Neutrophil (primary cell): ENCODE measurements at regions not wholly inside any gene's neighbourhood (a gene's known extent, or its start where the extent isn't known, plus 50 kb on each side); places are given as distances from the start of the nearest gene placed in this dataset.
"Not testable (repeated sequence)": the region's sequence is repeated elsewhere in the genome, so short reads cannot be mapped to it uniquely, and the experiment has no call there.

Experiments used
- H3K27ac ChIP-seq: fragments of 200-600 bp; sonication (generic); 2 replicates; pipeline ENCODE4 v1.5.1; 2016; ENCODE audit warnings: mild to moderate bottlenecking, moderate library complexity
- H3K27me3 ChIP-seq: fragments of 200-600 bp; sonication (generic); 2 replicates; pipeline ENCODE4 v1.6.0; 2016; ENCODE audit warnings: mild to moderate bottlenecking
- H3K36me3 ChIP-seq: fragments of 200-600 bp; sonication (generic); 2 replicates; pipeline ENCODE4 v1.5.1; 2017
- H3K4me1 ChIP-seq, 2 experiments: fragments of 200-600 bp in 1 of 2; sonication (generic) in 1 of 2; 1 replicate in 1 of 2; 2 replicates in 1 of 2; pipeline versions ENCODE4 v1.5.1 to v1.6.1; 2013 to 2016; ENCODE audit warnings: low read depth in 1 of 2, low read length in 1 of 2, mild to moderate bottlenecking in 1 of 2, moderate library complexity in 1 of 2; ENCODE audit not compliant: control insufficient read depth in 1 of 2, insufficient read depth in 1 of 2
- H3K4me3 ChIP-seq, 2 experiments: fragments of 200-600 bp in 1 of 2; sonication (generic) in 1 of 2; 1 replicate in 1 of 2; 2 replicates in 1 of 2; pipeline ENCODE4 v1.5.1; 2013 to 2016; ENCODE audit warnings: low read depth in 1 of 2, low read length in 1 of 2, mild to moderate bottlenecking in 1 of 2, moderate library complexity in 1 of 2
- H3K9me3 ChIP-seq: fragments of 200-600 bp; sonication (generic); 2 replicates; pipeline ENCODE4 v1.5.1; 2016
- CTCF ChIP-seq: fragments of 200-600 bp; sonication (generic); IDR thresholded peaks from 2 replicates; pipeline ENCODE4 v1.5.1; 2016; ENCODE audit warnings: antibody characterized with exemption

DNA sequence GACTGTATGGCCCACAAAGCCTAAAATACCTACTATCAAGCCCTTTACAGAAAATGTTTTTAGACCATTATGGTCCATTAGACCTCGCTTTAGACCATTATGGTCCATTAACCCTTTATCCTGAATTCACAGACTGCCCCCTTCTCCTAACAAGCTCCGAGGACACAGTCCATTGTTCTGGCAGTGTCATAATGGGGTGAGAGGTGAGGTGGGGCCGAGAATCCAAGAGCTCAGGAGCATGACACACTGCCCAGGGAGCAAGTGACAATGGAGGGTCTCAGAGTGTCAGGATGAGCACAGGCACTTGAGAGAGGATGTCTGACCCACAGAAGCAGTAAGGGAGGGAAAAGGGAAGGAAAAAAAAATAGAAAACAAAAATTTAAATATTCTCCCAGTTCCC, 212.4 kb upstream of the NT5E start:
- Histone ChIP-seq H3K4me1 (no peaks in the 10 kb centered on the region), H3K27ac (no peak overlapping the region), H3K36me3 (no peaks in the 10 kb centered on the region), H3K9me3 (no peaks in the 10 kb centered on the region), H3K27me3 (no peaks in the 10 kb centered on the region), H3K4me3 (no peak overlapping the region)
- no peak for TF ChIP-seq CTCF

- no peaks in the 10 kb centered on the region for H3K4me1 ChIP-seq
- no peaks in the 10 kb centered on the region for H3K9me3 ChIP-seq
- no peak for TF ChIP-seq CTCF
- no peaks in the 10 kb centered on the region for H3K36me3 ChIP-seq
- H3K27me3 ChIP-seq = no peaks in the 10 kb centered on the region
- H3K4me3 ChIP-seq = no peak overlapping the region
- H3K27ac ChIP-seq = no peak overlapping the region
Measured at GRCh38 chr6:85236636-85237035, 213.2 kb upstream of the NT5E start.

GRCh38 chr6:85227345-85227744, 222.5 kb upstream of the NT5E start:
- H3K27ac ChIP-seq, H3K9me3 ChIP-seq, H3K36me3 ChIP-seq, H3K4me1 ChIP-seq, H3K27me3 ChIP-seq, H3K4me3 ChIP-seq: not testable (repeated sequence)

DNA sequence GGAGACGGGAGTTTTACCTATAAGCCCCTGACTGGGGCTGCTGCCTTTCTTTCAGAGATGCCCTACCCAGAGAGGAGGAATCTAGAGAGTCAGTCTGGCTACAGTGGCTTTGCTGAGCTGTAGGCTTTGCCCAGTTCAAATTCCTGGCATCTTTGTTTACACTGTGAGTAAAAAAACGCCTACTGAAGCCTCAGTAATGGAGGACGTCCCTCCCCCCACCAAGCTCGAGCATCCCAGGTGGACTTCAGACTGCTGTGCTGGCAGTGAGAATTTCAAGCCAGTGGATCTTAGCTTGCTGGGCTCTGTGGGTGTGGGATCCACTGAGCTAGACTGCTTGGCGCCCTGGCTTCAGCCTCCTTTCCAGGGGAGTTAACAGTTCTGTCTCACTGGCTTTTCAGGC, 237.1 kb upstream of the NT5E start:
- not testable (repeated sequence) for H3K36me3 ChIP-seq, H3K27me3 ChIP-seq, H3K4me1 ChIP-seq, H3K27ac ChIP-seq, H3K9me3 ChIP-seq, H3K4me3 ChIP-seq

- no peak for TF ChIP-seq CTCF
- no peaks in the 10 kb centered on the region for H3K36me3 ChIP-seq
- H3K9me3 ChIP-seq = no peaks in the 10 kb centered on the region
- no peaks in the 10 kb centered on the region for H3K27me3 ChIP-seq
- no peak overlapping the region for H3K27ac ChIP-seq
- H3K4me3 ChIP-seq = no peak overlapping the region
- H3K4me1 ChIP-seq = no peaks in the 10 kb centered on the region
Measured at GRCh38 chr6:85195243-85195642, 254.6 kb upstream of the NT5E start.

- no peak overlapping the region for H3K4me3 ChIP-seq
- H3K4me1 ChIP-seq = no peaks in the 10 kb centered on the region
- no peaks in the 10 kb centered on the region for H3K36me3 ChIP-seq
- no peak for TF ChIP-seq CTCF
- H3K27me3 ChIP-seq = no peaks in the 10 kb centered on the region
- H3K27ac ChIP-seq = no peak overlapping the region
- no peaks in the 10 kb centered on the region for H3K9me3 ChIP-seq
Measured at GRCh38 chr6:85193339-85193738, 256.5 kb upstream of the NT5E start.

DNA sequence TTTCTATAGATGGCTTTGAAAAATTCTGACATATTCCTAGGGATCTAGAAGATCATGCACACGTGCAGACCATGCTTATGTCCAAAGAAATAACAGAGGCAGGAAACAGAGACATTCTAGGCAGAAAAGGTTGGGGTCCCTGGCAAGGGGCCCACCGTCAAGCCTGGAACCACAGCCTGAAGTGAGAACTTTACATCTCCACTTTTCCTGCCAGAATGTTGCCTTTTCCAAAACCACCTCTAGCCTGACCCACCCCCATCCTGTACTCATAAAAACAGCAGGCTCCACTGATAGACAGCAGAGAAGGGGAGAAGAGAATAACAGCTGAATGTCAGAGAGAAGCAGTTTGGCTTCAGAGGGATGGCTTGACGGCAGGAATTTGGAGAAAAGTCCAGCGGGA, 257.3 kb upstream of the NT5E start:
- H3K9me3 ChIP-seq = no peaks in the 10 kb centered on the region

More for the DNA sequence above, 257.3 kb upstream of the NT5E start:
- H3K4me1 ChIP-seq = no peaks in the 10 kb centered on the region
- TF ChIP-seq CTCF = no peak
- no peaks in the 10 kb centered on the region for H3K27me3 ChIP-seq
- H3K36me3 ChIP-seq = no peaks in the 10 kb centered on the region
- no peak overlapping the region for H3K27ac ChIP-seq
- H3K4me3 ChIP-seq = no peak overlapping the region
